NCI-H2171 (cell line): ENCODE measurements at regions not wholly inside any gene's neighbourhood (a gene's known extent, or its start where the extent isn't known, plus 50 kb on each side); places are given as distances from the start of the nearest gene placed in this dataset.
A peak's percentile ranks its signal among the peaks of the same experiment; 100 is the strongest.

Source experiments
- DNase-seq: peaks from one replicate; lab custom pipeline; 2025; lab: John Stamatoyannopoulos, UW

DNA sequence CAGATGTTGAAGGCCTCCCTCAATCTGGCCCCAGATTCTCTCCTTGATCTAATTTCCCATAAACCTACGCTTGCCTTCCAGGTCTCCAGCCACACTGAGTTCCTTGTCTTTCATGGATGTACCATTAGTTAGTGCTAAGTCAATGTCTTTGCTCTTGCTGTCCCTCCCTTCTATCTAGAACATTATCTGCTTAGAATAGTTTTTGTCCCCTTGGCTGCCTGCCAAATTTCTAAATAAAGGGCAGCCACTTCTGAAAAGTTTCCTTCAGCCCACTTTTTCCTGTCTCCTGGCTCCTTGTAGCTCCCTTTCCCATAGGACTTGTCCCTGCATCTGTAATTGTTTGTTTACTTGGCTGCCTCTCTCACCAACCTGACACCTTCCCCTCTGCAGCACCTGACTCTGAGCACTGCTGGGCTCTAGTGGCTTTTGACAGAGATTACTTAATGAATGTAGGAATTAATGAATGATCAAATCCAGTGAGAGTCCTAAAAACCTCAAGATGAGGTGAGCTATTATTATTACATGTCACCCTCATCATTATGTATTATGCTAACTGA is 58.3 kb downstream of the CXCL12 start:
- DNase-seq, result no peak

DNA sequence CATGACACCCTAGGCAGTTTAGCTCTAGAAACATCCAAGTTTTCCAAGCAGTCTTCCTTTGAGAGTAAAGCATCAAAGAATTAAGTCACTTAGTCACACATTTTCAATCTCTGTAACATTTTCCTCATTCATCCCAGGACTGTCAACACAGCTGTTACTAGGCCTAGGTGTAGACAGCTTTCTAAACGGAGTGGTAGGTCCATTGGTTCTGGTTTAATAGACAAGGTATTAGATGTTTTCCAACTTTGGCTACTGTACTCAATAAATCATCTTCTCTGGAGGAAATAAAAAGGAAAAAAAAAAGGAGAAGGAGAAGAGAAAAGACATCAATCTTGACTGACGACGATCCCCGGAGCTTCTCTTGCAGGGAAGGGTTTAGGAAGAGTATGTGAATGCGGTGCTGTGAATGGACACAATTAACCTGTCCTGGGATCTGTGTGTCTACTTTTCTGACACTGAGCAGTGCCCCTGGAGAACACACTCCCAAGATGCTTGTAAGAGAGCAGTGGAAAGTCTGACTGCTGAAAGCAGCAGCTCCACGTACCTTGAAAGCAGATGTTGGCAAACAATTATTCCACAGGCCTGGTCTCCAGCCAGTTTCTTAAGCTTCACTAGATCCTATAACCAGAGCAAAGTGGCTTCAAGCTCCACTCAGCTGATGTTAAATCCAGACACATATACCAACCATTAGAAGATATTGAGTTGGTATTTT is 59.1 kb downstream of the CXCL12 start:
- DNase-seq, result no peak

DNA sequence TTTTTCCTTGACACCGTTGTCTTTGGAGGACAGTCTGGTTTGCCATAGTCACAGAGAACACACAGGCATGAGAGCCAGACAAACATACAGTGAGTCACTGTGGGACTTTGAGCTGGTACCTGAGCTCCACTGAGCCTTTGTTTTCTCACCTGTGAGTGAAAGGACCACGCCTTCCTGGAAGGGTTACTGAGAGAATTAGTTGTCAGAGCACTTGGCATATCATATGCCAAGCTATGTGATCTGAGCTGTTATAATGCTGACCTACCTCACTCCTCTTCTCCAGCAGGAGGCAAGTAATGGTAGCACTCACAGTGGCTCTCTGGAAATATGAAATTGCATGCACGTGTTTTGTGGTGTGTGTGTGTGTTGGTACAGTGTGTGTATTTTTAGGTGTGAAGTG is 59.7 kb downstream of the CXCL12 start:
- DNase-seq, result no peak

DNA sequence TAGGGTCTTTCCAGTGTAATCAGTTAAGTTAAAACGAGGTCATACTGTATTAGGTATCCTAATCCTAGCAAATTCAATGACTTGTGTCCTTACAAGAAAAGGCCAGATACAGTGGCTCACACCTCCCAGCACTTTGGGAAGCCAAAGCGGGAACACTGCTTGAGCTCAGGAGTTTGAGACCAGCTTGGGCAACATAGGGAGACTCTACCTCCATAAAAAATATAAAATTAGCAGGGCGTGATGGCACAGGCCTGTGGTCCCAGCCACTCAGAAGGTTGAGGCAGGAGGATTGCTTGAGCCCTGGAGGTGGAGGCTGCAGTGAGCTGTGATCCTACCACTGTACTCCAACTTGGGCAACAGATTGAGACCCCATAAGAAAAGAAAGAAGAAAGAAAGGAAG is 61.1 kb downstream of the CXCL12 start:
- no peak for DNase-seq

DNA sequence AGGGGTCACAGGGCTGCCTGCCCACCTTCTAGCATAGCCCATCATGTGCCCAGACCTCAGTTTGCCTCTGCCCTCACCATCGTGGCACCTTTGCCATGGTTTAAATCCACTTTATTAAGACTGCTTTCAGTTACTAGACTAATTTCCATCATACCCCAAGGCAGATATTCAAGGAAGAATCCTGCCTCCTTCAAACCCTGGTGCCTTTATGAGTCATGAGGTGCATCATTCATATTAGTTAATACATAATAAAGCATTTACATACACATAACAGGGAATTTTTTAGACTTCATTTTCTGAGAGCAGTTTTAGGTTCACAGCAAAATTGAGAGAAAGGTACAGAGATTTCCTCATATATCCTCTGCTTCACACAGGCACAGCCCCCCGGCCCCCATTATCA is 62.8 kb downstream of the CXCL12 start:
- no peak for DNase-seq

DNA sequence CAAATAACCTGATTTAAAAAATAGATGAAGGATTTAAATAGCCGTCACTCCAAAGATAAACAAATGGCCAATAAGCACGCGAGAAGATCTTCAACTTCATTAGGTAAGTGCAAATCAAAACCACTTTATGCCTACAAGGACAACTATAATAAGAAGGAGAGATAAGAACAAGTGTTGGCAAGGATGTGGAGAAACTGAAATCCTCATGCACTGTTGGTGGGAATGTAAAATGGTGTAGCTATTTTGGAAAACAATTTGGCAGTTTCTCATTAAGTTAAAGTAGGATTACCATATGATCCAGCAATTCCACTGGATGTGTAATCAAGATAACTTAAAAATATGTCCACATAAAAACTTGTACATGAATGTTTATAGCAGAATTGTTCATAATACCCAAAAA is 64.1 kb downstream of the CXCL12 start:
- DNase-seq, result no peak

DNA sequence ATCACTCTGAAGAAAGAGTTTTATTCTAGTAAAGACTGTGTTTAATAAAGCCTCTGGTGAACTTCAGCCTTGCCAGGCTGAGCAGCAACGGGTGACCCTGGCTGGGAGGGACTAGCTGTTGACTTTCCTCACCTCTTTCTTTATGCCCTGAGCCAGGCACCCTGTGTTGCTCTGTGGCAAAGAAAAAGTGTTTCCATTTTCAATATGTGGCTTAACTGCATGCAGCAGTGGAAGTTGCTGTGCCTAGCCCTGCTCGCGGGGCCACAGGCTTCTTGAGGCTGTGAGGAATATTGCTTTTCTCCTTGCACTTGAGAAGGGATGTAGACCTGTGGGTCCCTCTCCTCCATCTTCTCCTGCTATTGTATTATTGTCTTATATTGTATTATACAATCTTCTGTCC is 67.0 kb downstream of the CXCL12 start:
- DNase-seq, result no peak

DNA sequence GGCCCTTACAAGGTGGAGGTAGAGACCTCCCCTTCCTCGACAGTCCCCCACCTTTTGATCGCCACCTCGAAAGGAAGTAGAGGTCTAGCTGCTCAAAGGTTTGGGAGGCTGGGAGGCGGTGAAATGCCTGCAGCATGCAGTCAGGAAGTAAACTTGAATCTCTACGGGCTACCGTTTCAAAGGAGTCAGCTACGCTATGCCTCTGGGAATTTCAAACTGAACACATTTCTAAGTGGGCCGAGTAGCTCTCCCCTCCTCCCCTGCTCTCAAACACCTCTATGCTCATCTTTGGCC is 68.0 kb downstream of the CXCL12 start:
- no peak for DNase-seq

DNA sequence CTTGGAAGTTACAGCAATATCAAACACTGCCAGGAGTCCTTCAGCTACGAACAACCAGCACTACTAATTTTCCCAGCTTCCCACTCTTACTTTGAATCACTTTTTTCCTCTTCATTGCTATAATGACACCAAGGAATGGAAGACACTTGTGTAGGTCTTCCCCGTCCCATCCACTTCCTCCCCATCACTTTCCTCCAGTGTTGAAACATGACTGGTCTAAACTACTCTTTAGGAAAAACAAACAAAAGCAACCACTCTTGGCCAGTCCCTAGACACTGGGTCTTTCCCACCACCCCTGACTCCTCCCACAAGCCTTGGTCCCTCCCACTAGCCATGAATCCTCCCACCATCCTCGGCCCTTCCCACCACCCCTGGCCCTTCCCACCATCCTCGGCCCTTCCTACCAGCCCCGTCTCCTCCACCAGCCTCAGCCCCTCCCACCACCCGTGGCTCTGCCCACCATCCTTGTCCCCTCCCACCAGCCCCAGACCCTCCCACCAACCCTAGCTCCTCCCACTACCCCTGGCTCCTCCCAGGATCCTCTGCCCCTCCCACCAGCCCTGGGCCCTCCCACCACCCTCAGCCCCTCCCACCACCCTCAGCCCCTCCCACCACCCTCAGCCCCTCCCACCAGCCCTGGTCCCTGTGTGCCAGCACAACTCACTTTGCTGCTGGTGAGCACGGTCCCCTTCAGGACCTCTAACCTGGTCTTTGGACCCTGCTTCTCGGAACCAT is 68.5 kb downstream of the CXCL12 start:
- no peak for DNase-seq

DNA sequence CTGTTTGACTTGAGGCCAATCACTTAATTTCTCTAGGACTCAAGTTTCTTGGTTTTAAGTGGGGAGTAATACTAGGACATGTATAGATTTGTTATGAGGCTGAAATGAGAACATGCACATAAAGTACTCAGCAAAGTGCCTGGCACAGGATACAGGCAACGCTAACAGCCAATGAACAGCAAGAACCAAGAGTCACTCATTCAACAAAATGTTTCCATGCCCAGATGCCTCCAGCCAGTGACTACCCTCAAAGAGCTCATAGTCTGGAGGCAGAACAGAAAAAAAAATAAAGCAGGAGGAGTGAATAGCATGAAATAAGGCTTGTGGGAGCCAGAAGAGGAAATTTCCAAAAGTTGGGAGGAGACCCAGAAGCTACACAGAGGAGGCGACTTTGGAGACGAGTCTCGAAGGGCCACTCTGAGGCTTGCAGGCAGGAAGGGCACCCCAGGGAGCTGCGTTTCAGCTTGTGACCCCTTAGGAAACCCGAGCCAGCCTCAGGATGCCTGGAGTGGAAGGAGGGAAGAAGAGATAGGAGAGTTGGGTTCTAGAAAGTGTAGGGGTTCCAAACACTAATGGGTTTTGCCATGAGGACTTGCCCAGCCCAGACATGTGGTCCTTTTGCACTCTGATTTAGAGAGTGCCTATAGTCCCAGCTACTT is 70.0 kb downstream of the CXCL12 start:
- no peak for DNase-seq

DNA sequence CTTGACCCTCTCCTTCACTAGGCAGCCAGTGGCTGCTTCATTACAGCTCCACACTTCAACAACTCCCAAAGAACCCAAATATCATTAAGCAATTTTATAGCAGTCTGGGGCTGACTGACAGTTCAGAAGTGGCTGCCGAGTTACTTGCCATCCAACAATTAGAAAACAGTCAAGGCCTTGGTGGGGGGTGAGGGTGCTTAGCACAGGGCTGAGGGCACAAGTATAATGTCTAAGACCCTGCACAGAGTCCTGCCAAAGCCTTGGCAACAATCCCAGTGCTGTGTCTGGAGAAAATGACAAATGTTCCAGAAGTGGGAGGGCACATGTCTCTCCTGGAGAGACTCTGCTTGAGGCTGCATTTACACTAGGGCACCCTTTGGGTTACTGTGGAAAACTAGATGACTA is 71.1 kb downstream of the CXCL12 start:
- no peak for DNase-seq

DNA sequence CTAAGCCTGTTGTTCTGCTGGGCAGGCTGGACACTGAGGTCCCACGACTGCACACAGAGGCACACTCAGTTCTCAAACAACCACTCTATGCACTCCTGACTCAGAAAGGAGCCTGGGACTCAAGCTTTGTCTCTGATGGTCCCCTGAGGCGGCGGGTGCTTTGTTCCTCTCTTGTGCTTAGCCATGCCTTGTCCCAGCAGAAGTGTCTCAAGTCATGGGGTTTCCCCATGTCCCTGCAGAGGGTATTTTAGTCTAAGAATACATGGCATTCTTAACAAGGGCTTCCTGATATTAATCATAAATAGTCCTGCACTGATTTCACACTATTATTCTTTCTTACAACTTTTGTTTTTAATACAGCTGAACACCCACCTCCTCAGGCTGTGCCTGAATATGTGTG is 72.5 kb downstream of the CXCL12 start:
- DNase-seq, result no peak

DNA sequence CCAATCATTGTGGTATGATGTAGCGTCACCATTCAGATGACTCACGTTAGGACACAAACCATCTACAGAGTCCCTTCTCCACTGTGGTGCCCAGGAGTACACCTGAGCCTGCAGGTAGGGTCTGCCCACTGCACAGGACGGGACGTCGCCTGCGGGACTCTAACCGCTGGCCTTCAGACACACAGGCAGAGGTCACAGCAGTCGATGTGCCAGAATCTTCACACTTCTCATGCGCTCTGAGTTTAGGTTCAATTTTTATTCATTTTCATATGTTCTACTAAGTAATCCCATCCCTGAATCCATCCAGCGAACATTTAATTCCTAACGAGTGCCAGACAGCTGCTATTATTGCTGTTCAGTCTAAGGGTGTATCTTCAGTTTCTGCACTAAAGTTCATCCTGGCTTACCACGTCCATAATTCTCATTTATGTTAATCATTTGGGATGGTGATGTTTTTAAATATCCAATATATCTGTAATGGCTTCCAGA is 73.3 kb downstream of the CXCL12 start:
- no peak for DNase-seq

DNA sequence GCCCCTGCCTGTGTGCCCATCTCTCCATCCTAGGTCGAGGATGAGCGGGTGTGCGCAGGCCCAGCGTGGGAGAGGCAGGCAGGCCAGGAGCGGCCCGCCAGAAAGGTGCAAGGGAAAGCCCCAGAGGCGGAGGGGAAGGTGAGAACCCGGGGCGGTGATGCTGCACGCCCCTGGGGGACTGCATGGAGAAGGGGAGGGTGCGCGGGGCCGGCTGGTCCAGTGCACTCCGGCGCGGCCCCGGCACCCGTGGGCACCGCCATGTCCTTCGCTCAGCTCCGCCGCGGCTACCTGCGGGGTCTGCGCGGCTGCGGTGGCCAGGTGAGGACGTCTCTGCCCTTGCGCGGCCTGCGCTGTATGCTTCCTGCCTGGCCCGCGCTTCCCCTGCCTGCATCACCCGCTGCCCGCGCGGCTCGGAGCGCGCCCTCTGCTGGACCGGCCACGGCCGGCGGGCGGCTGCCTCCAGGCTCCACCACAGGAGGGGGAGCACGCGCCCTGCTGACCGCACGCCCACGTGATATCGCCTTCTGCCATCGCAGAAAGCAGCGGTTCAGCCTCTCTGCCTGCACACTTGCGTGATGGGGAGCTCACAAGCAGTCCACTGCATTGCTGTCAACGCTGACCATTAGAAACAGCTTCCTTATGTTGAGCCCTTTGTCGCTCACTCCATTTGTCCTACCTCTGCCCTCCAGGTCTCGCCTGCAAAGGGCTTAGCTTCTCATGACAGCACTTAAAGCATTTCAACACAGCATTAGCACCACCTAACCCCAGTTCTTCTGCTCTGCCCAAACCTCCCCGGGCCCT is 73.9 kb downstream of the CXCL12 start:
- peak; percentile 16 for DNase-seq

DNA sequence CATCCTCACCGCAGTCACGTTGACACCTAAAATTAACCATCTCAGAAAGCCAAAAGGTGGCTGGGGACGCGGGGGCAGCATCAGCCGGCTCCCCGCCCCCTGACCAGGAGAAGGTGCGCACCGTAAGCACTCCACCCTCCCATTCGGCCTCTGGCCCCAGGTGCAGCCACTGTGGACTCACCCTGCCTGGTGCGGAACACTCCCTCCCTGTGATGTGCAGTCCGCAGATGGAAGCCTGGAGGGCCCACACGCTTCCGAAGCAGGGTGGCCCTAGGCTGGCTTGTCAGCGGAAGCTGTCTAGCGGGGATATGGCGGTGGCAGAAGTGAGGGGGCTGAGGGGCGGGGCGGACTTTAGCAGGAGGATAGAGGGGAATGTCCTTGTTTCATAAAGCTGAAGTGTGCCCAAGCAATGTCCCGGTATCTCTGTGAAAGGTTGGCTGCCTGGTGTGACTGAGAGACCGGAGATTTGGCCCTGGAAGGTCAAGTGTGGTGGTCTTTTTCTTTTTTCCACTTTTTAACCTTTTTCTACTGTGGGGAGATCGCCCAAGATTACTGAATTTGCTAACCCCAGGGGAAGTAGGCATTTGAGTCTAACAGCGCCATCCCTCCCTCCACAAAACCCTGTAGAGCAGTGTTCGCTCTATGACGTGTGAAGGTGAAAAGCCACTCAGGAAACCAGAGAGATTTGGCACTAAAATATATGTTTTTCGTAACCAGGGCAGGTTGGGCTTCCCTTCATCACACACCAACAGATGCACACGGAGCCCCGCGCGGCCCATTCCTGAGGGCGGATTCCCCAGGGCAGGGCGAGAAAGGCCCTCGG is 74.7 kb downstream of the CXCL12 start:
- DNase-seq, result no peak

DNA sequence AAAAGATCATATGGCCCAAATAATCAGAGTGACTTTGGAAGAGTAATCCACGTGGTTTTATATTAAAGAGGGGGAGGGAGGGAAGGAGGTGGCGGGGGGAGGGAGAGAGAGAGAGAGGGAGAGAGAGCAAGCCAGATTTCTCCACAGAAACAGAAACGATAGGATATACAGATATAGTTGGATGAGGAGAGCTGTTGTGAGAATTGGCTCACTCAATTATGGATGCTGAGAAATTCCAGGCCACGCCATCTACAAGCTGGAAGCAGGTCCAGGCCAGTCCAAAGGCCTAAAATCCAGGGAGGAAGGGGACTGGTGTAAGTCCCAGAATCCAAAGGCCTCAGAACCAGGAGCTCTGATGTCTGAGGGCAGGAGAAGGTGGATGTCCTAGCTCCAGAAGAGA is 75.5 kb downstream of the CXCL12 start:
- no peak for DNase-seq

DNA sequence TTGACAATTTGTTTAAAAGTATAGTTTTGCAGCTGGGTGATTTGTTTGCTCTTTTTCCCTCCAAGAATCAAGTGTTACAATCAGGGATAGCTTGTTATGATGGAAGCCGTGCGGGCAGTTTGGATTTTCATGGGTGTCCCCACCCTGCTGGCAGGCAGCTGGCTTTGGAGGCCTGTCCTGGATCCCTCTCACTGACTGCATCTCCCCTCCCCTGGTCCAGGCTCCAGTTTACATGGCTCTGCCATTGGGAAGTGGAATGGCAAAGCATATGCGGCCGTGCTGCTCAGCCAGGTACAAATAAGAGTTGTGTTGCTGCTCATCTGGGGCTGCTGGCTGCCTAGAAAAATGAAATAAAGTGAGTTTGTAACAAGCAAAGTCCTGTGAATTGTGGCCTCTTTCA is 76.0 kb downstream of the CXCL12 start:
- DNase-seq, result no peak

DNA sequence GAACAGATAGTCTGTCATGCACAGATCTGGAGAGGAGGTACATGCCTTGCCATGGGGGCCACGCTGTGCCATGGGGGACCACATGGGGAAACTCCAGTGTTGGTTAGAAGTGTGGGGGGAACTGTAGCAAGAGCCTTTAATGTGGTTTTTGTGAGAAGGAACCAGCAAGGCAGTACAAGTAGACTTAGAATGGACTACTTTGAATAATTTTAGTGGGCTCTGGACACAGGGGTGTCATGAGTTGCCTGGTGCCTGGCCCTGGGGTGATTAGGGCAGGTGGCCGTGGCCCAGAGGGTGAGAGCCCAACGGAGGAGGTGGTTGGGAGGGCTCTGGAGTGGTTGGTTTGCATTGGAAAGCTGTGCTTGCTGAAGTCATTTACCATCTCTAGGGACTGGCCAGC is 77.2 kb downstream of the CXCL12 start:
- no peak for DNase-seq

DNA sequence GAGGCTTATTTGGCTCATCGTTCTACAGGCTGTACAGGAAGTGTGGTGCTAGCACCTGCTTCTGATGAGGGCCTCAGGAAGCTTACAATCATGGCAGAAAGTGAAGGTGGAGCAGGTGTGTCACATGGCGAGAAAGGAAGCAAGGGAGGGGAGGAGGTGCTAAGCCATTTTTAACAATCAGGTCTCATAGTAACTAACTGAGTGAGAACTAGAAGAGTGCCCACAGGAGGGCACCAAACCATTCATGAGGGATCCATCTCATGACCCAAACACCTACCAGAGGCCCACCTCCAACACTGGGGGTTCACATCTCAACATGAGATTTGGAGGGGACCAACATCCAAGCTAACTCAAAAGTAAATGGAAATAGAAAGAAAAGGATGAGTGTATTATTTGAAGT is 78.1 kb downstream of the CXCL12 start:
- DNase-seq, result peak; percentile 4

DNA sequence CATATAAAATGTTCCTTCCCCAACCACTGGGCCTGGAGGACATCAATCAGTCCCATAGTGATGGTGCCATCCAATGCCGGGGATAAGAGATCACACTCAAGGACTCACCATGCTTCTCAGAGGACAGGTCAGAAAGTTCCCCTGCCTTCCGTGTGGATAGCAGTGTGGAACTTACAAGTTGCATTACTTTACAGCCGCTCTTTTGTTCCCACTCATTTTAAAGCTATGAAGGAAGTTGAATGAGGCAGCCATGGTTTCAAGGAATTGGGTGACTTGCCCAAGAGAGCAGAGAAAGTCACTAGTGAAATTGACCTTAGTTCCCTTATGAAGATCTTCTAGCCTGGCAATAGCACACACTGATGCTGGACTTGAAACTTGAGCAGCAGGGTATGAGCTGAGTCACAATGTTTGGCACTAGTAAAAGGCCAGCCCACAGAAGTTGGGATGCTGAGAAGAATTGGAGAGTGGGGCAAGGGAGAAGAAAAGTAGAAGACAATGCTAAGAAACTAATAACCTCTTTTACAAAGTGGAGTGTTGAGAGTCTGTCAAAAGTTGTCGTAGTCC is 78.7 kb downstream of the CXCL12 start:
- DNase-seq, result no peak

DNA sequence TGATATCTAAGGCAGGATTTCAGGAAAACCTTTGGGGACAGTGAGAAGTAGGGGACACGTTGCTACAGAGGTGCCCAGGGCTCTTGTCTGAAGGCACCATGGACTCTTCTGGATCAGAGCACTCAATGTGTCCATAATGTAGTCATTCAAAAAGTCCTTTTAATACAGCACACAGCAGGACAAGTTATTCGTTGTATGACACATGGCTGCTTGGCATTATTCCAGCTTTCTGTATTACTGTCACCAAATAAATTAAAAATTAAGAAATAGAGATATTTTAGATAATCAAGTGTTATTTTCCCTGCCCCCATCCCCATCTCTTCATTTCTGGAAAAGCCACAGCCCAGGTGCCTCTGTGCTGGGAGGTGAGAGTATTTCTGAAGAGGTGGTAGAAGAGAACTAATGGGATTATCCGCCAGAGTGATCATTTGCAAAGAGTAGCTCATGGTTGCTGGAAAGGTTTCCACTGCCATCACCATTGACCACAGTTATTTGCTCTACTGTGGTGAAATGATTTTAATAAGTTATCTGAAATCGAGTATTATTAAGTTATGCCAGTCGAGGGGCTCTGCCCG is 83.0 kb downstream of the CXCL12 start:
- no peak for DNase-seq
